Neural progenitor cell (in vitro differentiated cells): ENCODE measurements at regions not wholly inside any gene's neighbourhood (a gene's known extent, or its start where the extent isn't known, plus 50 kb on each side); places are given as distances from the start of the nearest gene placed in this dataset.

Source experiments
- CTCF ChIP-seq: fragments of 200-600 bp; sonication (generic); IDR thresholded peaks from 2 replicates; pipeline ENCODE4 v1.5.1; 2017; ENCODE audit warnings: antibody characterized with exemption, mild to moderate bottlenecking
- EZH2 ChIP-seq: fragments of 200-600 bp; sonication (generic); IDR thresholded peaks from 2 replicates; pipeline ENCODE4 v1.6.1; 2017; ENCODE audit warnings: antibody characterized with exemption, mild to moderate bottlenecking, moderate library complexity
- EZH2phosphoT487 ChIP-seq: fragments of 200-600 bp; sonication (generic); IDR thresholded peaks from 2 replicates; pipeline ENCODE4 v1.6.1; 2017; ENCODE audit warnings: antibody characterized with exemption

DNA sequence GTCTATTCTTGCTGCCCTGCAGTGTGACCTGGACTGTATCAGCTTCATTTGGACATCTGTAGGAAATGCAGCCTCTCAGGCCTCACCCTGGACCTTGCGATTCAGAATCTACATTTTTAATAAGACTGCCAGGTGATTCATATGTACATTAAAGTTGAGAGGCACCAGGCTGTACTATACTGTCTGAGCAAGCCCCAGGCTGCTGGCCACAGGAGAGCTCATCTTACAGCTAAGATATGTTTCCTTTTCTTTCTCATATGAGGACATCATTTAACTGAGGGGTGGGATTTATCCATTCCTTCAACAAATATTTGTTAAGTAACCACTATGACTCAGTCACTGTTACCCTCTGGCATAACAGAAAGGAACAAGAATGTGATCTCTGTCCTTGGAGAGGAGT lies 78.2 kb upstream of the GCFC2 start:
- no peak for TF ChIP-seq CTCF
- no peak for TF ChIP-seq EZH2
- no peak for TF ChIP-seq EZH2phosphoT487
